GM21529 (cell line): ENCODE measurements at regions not wholly inside any gene's neighbourhood (a gene's known extent, or its start where the extent isn't known, plus 50 kb on each side); places are given as distances from the start of the nearest gene placed in this dataset.
A peak's percentile ranks its signal among the peaks of the same experiment; 100 is the strongest.
"Not testable (repeated sequence)": the region's sequence is repeated elsewhere in the genome, so short reads cannot be mapped to it uniquely, and the experiment has no call there.

Experiments used
- ATAC-seq: cut with Tn5 transposase; IDR thresholded peaks from one replicate; pipeline ENCODE4 v1.9.1; 2021; ENCODE audit not compliant: unreplicated experiment

GRCh38 chr17:20681746-20682722 is 102.5 kb downstream of the CDRT15L2 start:
- not testable (repeated sequence) for ATAC-seq

- not testable (repeated sequence) for ATAC-seq
Measured at GRCh38 chr17:20683651-20684229, 104.2 kb downstream of the CDRT15L2 start.

- not testable (repeated sequence) for ATAC-seq
Measured at GRCh38 chr17:20684975-20685374, 105.5 kb downstream of the CDRT15L2 start.

- ATAC-seq = not testable (repeated sequence)
Measured at GRCh38 chr17:20687584-20687983, 108.1 kb downstream of the CDRT15L2 start.

- ATAC-seq = not testable (repeated sequence)
Measured at GRCh38 chr17:20689170-20689749, 109.7 kb downstream of the CDRT15L2 start.

GRCh38 chr17:20692706-20693105 is 113.2 kb downstream of the CDRT15L2 start:
- not testable (repeated sequence) for ATAC-seq

- ATAC-seq = not testable (repeated sequence)
Measured at GRCh38 chr17:20695871-20696270, 116.3 kb downstream of the CDRT15L2 start.

GRCh38 chr17:20698463-20699206 is 119.1 kb downstream of the CDRT15L2 start:
- peak; percentile 92 for ATAC-seq

GRCh38 chr17:20700528-20700927 is 121.0 kb downstream of the CDRT15L2 start:
- ATAC-seq = not testable (repeated sequence)

- not testable (repeated sequence) for ATAC-seq
Measured at GRCh38 chr17:20701366-20701765, 121.8 kb downstream of the CDRT15L2 start.

GRCh38 chr17:20702692-20703091 is 123.2 kb downstream of the CDRT15L2 start:
- ATAC-seq = no peak

GRCh38 chr17:20703781-20704180 is 124.3 kb downstream of the CDRT15L2 start:
- ATAC-seq = no peak

GRCh38 chr17:20705186-20705585 is 125.7 kb downstream of the CDRT15L2 start:
- ATAC-seq = not testable (repeated sequence)

- no peak for ATAC-seq
Measured at GRCh38 chr17:20706751-20707373, 127.3 kb downstream of the CDRT15L2 start.

GRCh38 chr17:20708821-20709220 is 129.3 kb downstream of the CDRT15L2 start:
- ATAC-seq = not testable (repeated sequence)

- ATAC-seq = not testable (repeated sequence)
Measured at GRCh38 chr17:20716481-20716880, 137.0 kb downstream of the CDRT15L2 start.

GRCh38 chr17:20721171-20721570 is 141.6 kb downstream of the CDRT15L2 start:
- no peak for ATAC-seq

GRCh38 chr17:20724391-20724790 is 144.9 kb downstream of the CDRT15L2 start:
- not testable (repeated sequence) for ATAC-seq

GRCh38 chr17:20727201-20727600 is 147.7 kb downstream of the CDRT15L2 start:
- ATAC-seq = not testable (repeated sequence)

- no peak for ATAC-seq
Measured at GRCh38 chr17:20728181-20728580, 148.7 kb downstream of the CDRT15L2 start.
